Kidney glomerular epithelial cell (primary cell): ENCODE measurements at regions not wholly inside any gene's neighbourhood (a gene's known extent, or its start where the extent isn't known, plus 50 kb on each side); places are given as distances from the start of the nearest gene placed in this dataset.

Experiments used
- DNase-seq: peaks from one replicate; lab custom pipeline; 2025; lab: John Stamatoyannopoulos, UW

GRCh38 chr11:130585545-130585944 is 137.1 kb downstream of the ADAMTS15 start:
- peak; percentile 92 for DNase-seq

- no peak for DNase-seq
These were observed 139.2 kb downstream of the ADAMTS15 start for GRCh38 chr11:130587658-130588057.

GRCh38 chr11:130588471-130588870 is 140.0 kb downstream of the ADAMTS15 start:
- peak; percentile 46 for DNase-seq

- peak; percentile 25 for DNase-seq
These were observed 143.6 kb downstream of the ADAMTS15 start for GRCh38 chr11:130592056-130592455.

GRCh38 chr11:130593064-130593463 is 144.6 kb downstream of the ADAMTS15 start:
- DNase-seq, result no peak

- no peak for DNase-seq
These were observed 150.0 kb downstream of the ADAMTS15 start for GRCh38 chr11:130598433-130598832.

GRCh38 chr11:130599073-130599654 is 150.7 kb downstream of the ADAMTS15 start:
- no peak for DNase-seq

- peak; percentile 13 for DNase-seq
These were observed 151.7 kb downstream of the ADAMTS15 start for GRCh38 chr11:130600139-130600538.

GRCh38 chr11:130600616-130601015 is 152.2 kb downstream of the ADAMTS15 start:
- no peak for DNase-seq

- DNase-seq, result peak; percentile 60
These were observed 152.7 kb downstream of the ADAMTS15 start for GRCh38 chr11:130601141-130601540.

GRCh38 chr11:130601764-130602460 is 153.5 kb downstream of the ADAMTS15 start:
- no peak for DNase-seq

- DNase-seq, result no peak
These were observed 154.3 kb downstream of the ADAMTS15 start for GRCh38 chr11:130602641-130603334.

GRCh38 chr11:130603335-130603906 is 155.0 kb downstream of the ADAMTS15 start:
- DNase-seq, result no peak

- DNase-seq, result no peak
These were observed 156.2 kb downstream of the ADAMTS15 start for GRCh38 chr11:130604606-130605005.

GRCh38 chr11:130606178-130606577 is 157.7 kb downstream of the ADAMTS15 start:
- no peak for DNase-seq

GRCh38 chr11:130606781-130607511 is 158.5 kb downstream of the ADAMTS15 start:
- DNase-seq, result peak; percentile 32

- no peak for DNase-seq
These were observed 159.8 kb downstream of the ADAMTS15 start for GRCh38 chr11:130608287-130608686.

- no peak for DNase-seq
These were observed 160.9 kb downstream of the ADAMTS15 start for GRCh38 chr11:130609121-130610035.

GRCh38 chr11:130611791-130612251 is 163.4 kb downstream of the ADAMTS15 start:
- DNase-seq, result no peak

- DNase-seq, result no peak
These were observed 163.9 kb downstream of the ADAMTS15 start for GRCh38 chr11:130612291-130612851.

- no peak for DNase-seq
These were observed 165.0 kb downstream of the ADAMTS15 start for GRCh38 chr11:130613396-130613795.
